Kidney (tissue), 13 donors: ENCODE measurements at regions not wholly inside any gene's neighbourhood (a gene's known extent, or its start where the extent isn't known, plus 50 kb on each side); places are given as distances from the start of the nearest gene placed in this dataset.
A peak's percentile ranks its signal among the peaks of the same experiment; 100 is the strongest.

Source experiments
- DNase-seq, 5 donors: peaks; one replicate each; pipeline ENCODE4 v3.0.0-alpha.2; 2013 to 2020
- FAIRE-seq: peaks from 2 replicates; lab custom pipeline; 2012; peaks lifted over from hg19 to GRCh38; lab: Jason Lieb, UNC
- H3K27ac ChIP-seq, 2 donors: one replicate each; pipeline ENCODE4 v1.7.0; 2013; ENCODE audit warnings: low read depth in 2 of 2, low read length in 2 of 2, inconsistent platforms in 1 of 2
- H3K27me3 ChIP-seq: one replicate; pipeline ENCODE4 v1.7.1; 2013; ENCODE audit warnings: low read length, inconsistent platforms; ENCODE audit not compliant: control insufficient read depth, insufficient read depth
- H3K36me3 ChIP-seq, 3 donors: one replicate each; pipeline versions ENCODE4 v1.7.0 to v1.7.1; 2013; ENCODE audit warnings: low read length in 3 of 3, control low read depth in 1 of 3, inconsistent platforms in 1 of 3; ENCODE audit not compliant: insufficient read depth in 3 of 3, control insufficient read depth in 2 of 3
- H3K4me1 ChIP-seq, 3 donors: one replicate each; pipeline versions ENCODE4 v1.7.0 to v1.7.1; 2013; ENCODE audit warnings: low read length in 3 of 3, inconsistent platforms in 1 of 3, low read depth in 1 of 3; ENCODE audit not compliant: control insufficient read depth in 2 of 3, insufficient read depth in 2 of 3
- H3K4me3 ChIP-seq, 3 donors: one replicate each; pipeline versions ENCODE4 v1.7.0 to v1.8.1; 2013; ENCODE audit warnings: low read length in 3 of 3, control low read depth in 1 of 3, inconsistent platforms in 1 of 3
- H3K9ac ChIP-seq, 3 donors: one replicate each; pipeline versions ENCODE4 v1.7.0 to v1.7.1; 2013; ENCODE audit warnings: low read length in 3 of 3, control low read depth in 1 of 3, inconsistent platforms in 1 of 3
- H3K9me3 ChIP-seq, 3 donors: one replicate each; pipeline versions ENCODE4 v1.7.0 to v1.7.1; 2013; ENCODE audit warnings: low read length in 3 of 3, control low read depth in 1 of 3, inconsistent platforms in 1 of 3; ENCODE audit not compliant: control insufficient read depth in 2 of 3, insufficient read depth in 1 of 3
- intact Hi-C: fragments of 100-400 bp; cut with DNase I; formaldehyde crosslinking; loops from one replicate; pipeline ENCODE4 v1.11.1; 2022
- TF ChIP-seq, protein P1 (sequence below): IDR thresholded peaks from 3 replicates; pipeline ENCODE4 v1.5.1; 2012; ENCODE audit warnings: mild to moderate bottlenecking, moderate library complexity, borderline replicate concordance; ENCODE audit not compliant: insufficient read depth; ENCODE audit errors: extremely low read depth
- donor health status: control.
- donor health status: control.
- donor health status: control.
- donor health status: control.
- donor health status: control.
- donor health status: DM: yes; HTN: yes; CAD: no.
- donor health status: Normal renal cell carcinoma (clear cell type).

DNA sequence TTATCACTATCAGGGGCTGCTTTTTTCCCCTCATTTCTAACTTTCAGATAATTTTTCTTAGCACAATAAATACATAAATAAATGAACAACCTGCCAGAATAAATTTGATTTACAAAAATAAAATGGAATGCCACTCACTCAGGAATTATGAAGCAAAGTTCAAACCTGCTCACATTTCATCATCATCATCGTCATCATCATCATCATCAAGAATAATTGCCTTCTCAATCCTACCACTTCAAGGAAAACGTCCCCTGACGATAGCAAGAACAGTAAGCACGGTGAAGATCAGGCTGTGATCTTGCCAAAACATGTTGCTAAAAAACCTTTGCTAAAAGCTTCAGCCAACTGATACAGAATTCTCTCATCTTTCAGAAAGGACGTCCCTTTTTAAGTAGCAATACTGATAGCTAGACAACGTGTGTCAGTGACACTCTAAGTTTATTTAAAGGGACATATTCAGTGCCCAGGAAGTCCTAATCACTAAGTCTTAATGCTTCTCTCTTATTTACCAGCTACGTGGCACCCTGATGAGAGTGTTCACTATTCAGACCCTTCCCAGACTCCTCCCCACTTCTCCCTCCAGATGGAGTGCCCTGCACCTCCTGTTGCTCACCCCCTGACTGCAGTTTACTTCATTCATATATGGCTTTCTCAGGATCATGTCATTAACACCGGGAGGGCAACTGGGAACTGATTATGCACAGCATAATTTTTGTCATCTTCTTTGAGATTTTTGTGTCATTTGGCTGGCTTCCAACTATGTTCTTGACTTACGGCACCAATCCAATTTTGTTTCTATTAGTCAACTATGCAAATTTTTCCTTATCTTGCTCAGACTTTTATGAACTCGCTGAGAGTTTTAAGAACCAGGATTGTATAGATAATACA is 200.1 kb upstream of the GUCY1A2 start:
- intact Hi-C loops: no loop called here
- FAIRE-seq (no peak), DNase-seq (no peak)
- no peaks in the 10 kb centered on the region for H3K4me1 ChIP-seq
- H3K9me3 ChIP-seq: no peaks in the 10 kb centered on the region
- TF ChIP-seq, protein P1, sequence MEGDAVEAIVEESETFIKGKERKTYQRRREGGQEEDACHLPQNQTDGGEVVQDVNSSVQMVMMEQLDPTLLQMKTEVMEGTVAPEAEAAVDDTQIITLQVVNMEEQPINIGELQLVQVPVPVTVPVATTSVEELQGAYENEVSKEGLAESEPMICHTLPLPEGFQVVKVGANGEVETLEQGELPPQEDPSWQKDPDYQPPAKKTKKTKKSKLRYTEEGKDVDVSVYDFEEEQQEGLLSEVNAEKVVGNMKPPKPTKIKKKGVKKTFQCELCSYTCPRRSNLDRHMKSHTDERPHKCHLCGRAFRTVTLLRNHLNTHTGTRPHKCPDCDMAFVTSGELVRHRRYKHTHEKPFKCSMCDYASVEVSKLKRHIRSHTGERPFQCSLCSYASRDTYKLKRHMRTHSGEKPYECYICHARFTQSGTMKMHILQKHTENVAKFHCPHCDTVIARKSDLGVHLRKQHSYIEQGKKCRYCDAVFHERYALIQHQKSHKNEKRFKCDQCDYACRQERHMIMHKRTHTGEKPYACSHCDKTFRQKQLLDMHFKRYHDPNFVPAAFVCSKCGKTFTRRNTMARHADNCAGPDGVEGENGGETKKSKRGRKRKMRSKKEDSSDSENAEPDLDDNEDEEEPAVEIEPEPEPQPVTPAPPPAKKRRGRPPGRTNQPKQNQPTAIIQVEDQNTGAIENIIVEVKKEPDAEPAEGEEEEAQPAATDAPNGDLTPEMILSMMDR: no peak
- H3K9ac ChIP-seq: no peak overlapping the region
- no peak overlapping the region for H3K27ac ChIP-seq
- H3K36me3 ChIP-seq: no peaks in the 10 kb centered on the region
- H3K27me3 ChIP-seq: no peaks in the 10 kb centered on the region
- no peak overlapping the region for H3K4me3 ChIP-seq

DNA sequence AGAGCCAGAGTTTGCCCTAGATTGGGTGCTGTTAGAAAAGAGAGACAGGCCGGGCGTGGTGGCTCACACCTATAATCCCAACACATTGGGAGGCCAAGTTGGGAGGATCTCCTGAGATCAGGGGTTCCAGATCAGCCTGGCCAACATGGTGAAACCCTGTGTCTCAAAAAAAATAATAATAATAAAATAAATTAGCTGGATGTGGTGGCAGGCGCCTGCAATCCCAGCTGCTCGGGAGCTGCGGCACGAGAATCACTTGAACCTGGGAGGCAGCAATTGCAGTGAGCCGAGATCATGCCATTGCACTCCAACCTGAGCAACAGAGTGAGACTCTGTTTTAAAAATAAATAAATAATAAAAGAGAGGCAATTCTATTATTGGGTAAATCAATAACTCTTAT is 199.2 kb upstream of the GUCY1A2 start:
- Histone ChIP-seq H3K4me1 (no peaks in the 10 kb centered on the region), H3K9ac (no peak overlapping the region), H3K4me3 (no peak overlapping the region), H3K9me3 (no peaks in the 10 kb centered on the region), H3K27ac (no peak overlapping the region), H3K36me3 (no peaks in the 10 kb centered on the region), H3K27me3 (no peaks in the 10 kb centered on the region)
- no peak for FAIRE-seq
- DNase-seq: no peak
- TF ChIP-seq, protein P1: no peak
- intact Hi-C loops: no loop called here

DNA sequence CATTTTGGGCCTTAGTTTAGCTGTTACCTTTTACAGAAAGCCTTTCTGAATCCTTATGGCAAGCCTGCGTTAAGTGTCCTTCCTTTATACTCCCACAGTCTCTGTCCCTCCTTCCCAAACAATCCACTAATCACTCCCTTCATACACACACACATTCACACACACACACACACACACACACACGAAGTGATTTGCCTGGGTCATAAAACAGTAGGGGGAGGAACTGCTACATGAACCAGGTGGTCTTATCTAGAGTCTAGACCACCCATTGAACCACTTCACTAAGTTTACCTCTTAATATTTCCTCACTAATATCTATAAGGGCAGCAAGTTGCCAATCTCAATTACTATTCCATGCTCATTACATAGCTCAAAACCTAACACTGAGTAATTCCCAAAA is 196.7 kb upstream of the GUCY1A2 start:
- H3K9me3 ChIP-seq: no peaks in the 10 kb centered on the region
- TF ChIP-seq, protein P1: no peak
- intact Hi-C loops: no loop called here
- no peak overlapping the region for H3K9ac ChIP-seq
- H3K36me3 ChIP-seq: no peaks in the 10 kb centered on the region
- no peak for FAIRE-seq
- H3K27me3 ChIP-seq: no peaks in the 10 kb centered on the region
- no peak overlapping the region for H3K27ac ChIP-seq
- DNase-seq: peak in 3 of 5 donors; percentile 25 to 37 (median 34)
- H3K4me3 ChIP-seq: no peak overlapping the region
- H3K4me1 ChIP-seq: no peaks in the 10 kb centered on the region
